Left hindlimb (tissue), 1 donor: ENCODE measurements at regions not wholly inside any gene's neighbourhood (a gene's known extent, or its start where the extent isn't known, plus 50 kb on each side); places are given as distances from the start of the nearest gene placed in this dataset.
"Not testable (repeated sequence)": the region's sequence is repeated elsewhere in the genome, so short reads cannot be mapped to it uniquely, and the experiment has no call there.

Experiments
- DNase-seq: peaks from one replicate; pipeline ENCODE4 v3.0.0-alpha.2; 2018

DNA sequence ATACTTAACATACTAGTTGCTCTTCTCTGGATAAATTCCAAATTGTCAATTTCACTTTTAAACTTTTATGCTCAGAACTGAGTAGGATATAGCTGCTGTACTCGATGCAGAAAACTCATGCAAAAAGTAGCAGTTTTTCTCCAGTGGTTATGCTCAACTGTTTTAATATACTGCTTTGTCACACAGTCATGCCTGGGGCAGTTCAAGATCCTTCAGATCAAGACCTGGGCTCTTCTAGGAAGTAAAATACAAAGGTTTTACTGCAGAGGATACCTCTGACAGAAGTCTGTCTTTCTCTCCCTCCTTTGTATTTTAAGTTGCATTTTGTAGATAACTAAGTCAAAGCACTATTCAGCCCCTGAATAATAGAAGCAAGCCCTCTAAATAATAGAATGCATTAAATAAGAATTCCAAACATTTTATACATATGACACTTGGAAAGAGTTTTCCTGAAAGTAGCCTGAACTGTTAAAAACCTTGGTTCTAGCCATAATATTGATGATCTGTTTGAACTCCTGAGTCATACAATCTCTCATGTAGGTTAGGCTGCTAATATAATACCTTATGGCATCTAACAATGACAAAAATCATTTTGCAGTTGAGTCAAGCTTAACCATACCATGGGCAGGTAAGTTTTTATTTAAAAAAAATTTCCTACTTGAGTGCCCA, 183.3 kb upstream of the TRIB2 start:
- no peak for DNase-seq

- no peak for DNase-seq
These were observed 182.0 kb upstream of the TRIB2 start for GRCh38 chr2:12534646-12535263.

- no peak for DNase-seq
These were observed 179.8 kb upstream of the TRIB2 start for GRCh38 chr2:12536976-12537375.

GRCh38 chr2:12538138-12538694, 178.5 kb upstream of the TRIB2 start:
- no peak for DNase-seq

DNA sequence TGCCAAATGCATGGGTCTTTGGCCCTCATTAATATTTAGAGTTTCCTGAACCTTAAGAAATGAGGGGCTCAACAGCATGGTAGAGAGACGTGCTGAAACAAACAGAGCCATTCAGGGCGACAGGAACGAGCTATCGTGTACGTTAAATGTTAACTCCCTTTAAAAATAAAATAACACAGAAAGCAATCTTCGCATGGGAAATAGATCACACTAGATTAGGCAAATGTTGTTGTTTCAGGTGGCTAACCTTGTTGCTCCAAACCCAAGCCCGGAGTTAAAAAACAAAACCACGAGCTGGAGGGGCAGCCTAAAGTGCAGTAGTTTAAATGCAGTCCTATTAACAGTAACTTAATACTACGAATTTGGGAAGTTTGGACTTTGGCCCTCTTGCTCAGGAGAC, 177.4 kb upstream of the TRIB2 start:
- DNase-seq, result no peak

- peak; percentile 37 for DNase-seq
These were observed 176.8 kb upstream of the TRIB2 start for GRCh38 chr2:12539776-12540562.

GRCh38 chr2:12543076-12543977, 173.4 kb upstream of the TRIB2 start:
- peak; percentile 42 for DNase-seq

DNA sequence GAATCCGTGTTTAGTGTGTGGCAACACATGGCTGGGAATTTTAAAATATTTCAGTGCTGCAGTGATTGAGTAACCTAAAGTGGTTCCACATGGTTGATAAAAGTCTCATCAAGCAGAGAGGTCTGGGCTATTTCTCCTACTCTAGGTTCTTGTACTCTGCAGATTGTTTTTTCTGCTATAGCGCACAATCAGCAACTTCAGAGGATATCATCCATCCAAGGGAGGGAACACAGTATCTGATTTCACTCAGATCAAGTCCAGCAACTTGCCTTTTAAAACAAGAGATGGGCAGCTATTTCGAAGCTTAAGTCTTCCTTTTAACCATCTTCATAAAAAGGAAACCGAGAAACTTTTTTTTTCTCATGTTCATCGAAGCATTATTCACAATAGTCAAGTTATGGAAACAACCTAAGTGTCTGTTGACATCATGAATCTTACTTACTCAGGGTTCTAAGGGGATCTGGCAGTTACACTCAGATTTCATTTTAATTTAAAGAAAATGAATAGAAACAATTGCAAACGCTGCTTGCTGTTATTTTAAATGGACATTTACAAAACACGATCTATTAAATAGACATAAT, 172.7 kb upstream of the TRIB2 start:
- no peak for DNase-seq

DNA sequence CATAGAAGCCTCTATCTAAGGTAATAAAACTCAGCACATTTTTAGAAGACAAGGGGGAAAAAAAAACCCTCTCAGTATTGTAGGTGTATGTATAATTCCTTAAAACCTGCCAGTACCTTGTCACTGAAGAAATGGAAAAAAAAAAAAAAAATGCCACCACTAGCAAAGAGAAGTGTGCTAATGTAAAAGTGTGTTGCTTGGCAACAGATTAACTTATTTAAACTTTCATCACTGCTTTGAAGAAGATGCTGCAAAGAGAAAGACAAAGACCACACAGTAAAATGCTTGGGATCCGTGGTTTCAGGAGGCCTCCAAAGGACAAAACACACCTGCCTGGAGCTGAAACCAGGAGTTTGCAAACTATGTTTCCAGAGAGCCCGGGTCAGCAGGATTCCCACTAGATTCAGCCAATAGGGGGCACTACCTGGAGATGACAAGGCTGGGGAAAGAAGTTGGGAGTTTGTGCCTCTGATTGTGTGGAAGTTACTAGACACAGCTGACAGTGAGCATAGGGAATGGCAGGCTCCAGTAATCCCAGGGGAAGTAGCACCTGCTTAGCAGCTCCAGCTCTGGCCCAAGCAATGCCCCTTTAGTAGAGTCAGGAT, 169.1 kb upstream of the TRIB2 start:
- no peak for DNase-seq

- DNase-seq, result no peak
These were observed 167.8 kb upstream of the TRIB2 start for GRCh38 chr2:12548906-12549305.

GRCh38 chr2:12549641-12550040, 167.1 kb upstream of the TRIB2 start:
- DNase-seq, result no peak

- no peak for DNase-seq
These were observed 164.6 kb upstream of the TRIB2 start for GRCh38 chr2:12552092-12552491.

GRCh38 chr2:12554224-12555011, 162.3 kb upstream of the TRIB2 start:
- no peak for DNase-seq

GRCh38 chr2:12555012-12555645, 161.6 kb upstream of the TRIB2 start:
- peak; percentile 45 for DNase-seq

DNA sequence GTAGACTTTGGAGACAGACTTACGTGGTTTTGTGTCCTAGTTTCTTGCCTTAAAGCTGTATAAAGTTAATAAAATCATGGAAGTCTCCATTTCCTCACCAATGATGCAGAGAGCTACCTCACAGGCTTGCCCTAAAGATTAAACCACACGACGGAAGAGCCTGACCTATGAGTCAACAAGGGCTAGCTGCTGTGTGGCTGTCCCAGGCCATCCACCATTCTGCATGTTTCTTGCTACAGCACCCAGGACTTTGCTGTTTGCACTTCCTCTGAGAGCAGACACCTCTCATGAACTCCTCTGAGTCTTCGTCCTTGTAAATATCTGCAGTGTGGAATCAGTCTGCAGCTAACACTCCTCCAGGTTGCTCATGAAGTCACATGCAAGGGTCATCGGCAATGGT, 160.0 kb upstream of the TRIB2 start:
- DNase-seq, result no peak

- DNase-seq, result no peak
These were observed 159.0 kb upstream of the TRIB2 start for GRCh38 chr2:12557688-12558087.

GRCh38 chr2:12558519-12558918, 158.2 kb upstream of the TRIB2 start:
- DNase-seq, result no peak

DNA sequence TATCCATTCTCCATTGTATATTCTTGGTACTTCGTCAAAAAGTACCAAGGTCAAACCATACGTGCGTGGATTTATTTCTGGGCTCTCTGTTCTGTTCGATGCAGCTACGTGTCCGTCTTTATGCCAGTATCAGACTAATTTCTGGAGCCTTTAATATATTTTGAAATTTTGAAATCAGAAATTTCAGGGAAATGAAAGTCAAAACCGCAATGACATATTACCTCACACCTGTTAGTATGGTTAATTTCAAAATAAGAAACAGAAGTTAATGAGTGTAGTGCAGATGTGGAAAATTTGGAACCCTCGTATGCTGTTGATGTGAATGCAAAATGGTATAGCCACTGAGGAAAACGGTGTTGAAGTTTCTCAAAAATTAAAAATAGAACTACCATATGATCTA, 156.1 kb upstream of the TRIB2 start:
- DNase-seq, result no peak

GRCh38 chr2:12567411-12567810, 149.3 kb upstream of the TRIB2 start:
- DNase-seq, result no peak

DNA sequence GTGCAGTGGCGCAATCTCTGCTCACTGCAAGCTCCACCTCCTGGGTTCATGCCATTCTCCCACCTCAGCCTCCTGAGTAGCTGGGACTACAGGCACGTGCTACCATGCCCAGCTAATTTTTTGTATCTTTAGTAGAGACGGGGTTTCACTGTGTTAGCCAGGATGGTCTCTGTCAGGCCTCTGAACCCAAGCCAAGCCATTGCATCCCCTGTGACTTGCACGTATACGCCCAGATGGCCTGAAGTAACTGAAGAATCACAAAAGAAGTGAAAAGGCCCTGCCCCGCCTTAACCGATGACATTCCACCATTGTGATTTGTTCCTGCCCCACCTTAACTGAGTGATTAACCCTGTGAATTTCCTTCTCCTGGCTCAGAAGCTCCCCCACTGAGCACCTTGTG, 147.2 kb upstream of the TRIB2 start:
- not testable (repeated sequence) for DNase-seq

DNA sequence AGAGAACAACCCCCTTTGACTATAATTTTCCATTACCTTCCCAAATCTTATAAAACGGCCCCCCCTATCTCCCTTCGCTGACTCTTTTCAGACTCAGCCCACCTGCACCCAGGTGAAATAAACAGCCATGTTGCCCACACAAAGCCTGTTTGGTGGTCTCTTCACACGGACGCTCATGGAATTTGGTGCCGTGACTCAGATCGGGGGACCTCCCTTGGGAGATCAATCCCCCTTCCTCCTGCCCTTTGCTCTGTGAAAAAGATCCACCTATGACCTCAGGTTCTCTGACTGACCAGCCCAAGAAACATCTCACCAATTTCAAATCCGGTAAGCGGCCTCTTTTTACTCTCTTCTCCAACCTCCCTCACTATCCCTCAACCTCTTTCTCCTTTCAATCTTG, 146.8 kb upstream of the TRIB2 start:
- DNase-seq, result not testable (repeated sequence)
